Ishikawa (cell line): ENCODE measurements at regions not wholly inside any gene's neighbourhood (a gene's known extent, or its start where the extent isn't known, plus 50 kb on each side); places are given as distances from the start of the nearest gene placed in this dataset.

Experiments used
- CEBPB ChIP-seq: IDR thresholded peaks from 2 replicates; pipeline ENCODE4 v1.6.1; 2012
- CREB1 ChIP-seq: IDR thresholded peaks from 2 replicates; pipeline ENCODE4 v1.6.1; 2012; ENCODE audit warnings: low read depth
- EGR1 ChIP-seq: IDR thresholded peaks from 2 replicates; pipeline ENCODE4 v1.6.1; 2012
- EP300 ChIP-seq: IDR thresholded peaks from 2 replicates; pipeline ENCODE4 v1.6.1; 2012; ENCODE audit warnings: borderline replicate concordance
- RAD21 ChIP-seq: IDR thresholded peaks from 2 replicates; pipeline ENCODE4 v1.6.1; 2012; ENCODE audit warnings: low read depth
- TAF1 ChIP-seq: IDR thresholded peaks from 2 replicates; pipeline ENCODE4 v1.6.1; 2012; ENCODE audit warnings: low read depth, mild to moderate bottlenecking
- TEAD4 ChIP-seq: IDR thresholded peaks from 2 replicates; pipeline ENCODE4 v1.6.1; 2012
- YY1 ChIP-seq: IDR thresholded peaks from 2 replicates; pipeline ENCODE4 v1.6.1; 2012; ENCODE audit warnings: low read depth
- TF ChIP-seq, protein P1 (sequence below): IDR thresholded peaks from 2 replicates; pipeline ENCODE4 v1.6.1; 2012
- TF ChIP-seq, protein P2 (sequence below): IDR thresholded peaks from 2 replicates; pipeline ENCODE4 v1.6.1; 2012; ENCODE audit warnings: low read depth, mild to moderate bottlenecking
- TF ChIP-seq, protein P3 (sequence below): IDR thresholded peaks from 2 replicates; pipeline ENCODE4 v1.6.1; 2012

DNA sequence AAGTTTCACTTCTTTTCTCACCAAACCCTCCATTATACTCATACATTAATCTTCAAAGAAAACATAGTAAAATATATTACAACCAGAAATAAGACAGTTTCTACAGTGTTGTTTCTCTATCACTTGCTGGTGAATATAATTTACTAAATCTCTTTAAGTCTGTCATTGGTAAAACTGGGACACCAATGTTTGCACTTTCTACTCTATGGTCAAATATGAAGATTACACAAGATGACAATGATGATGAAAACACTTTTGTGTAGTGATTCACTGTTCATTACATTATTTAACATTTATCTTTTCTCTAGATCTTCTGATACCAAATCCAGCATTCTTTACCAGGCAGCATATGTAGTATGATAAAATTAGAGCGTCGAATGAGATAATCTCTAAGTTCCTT is 459.1 kb downstream of the DMAC1 start:
- TF ChIP-seq EP300 = no peak
- TF ChIP-seq, protein P1, sequence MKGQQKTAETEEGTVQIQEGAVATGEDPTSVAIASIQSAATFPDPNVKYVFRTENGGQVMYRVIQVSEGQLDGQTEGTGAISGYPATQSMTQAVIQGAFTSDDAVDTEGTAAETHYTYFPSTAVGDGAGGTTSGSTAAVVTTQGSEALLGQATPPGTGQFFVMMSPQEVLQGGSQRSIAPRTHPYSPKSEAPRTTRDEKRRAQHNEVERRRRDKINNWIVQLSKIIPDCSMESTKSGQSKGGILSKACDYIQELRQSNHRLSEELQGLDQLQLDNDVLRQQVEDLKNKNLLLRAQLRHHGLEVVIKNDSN = no peak
- TF ChIP-seq RAD21 = no peak
- no peak for TF ChIP-seq TAF1
- TF ChIP-seq, protein P2, sequence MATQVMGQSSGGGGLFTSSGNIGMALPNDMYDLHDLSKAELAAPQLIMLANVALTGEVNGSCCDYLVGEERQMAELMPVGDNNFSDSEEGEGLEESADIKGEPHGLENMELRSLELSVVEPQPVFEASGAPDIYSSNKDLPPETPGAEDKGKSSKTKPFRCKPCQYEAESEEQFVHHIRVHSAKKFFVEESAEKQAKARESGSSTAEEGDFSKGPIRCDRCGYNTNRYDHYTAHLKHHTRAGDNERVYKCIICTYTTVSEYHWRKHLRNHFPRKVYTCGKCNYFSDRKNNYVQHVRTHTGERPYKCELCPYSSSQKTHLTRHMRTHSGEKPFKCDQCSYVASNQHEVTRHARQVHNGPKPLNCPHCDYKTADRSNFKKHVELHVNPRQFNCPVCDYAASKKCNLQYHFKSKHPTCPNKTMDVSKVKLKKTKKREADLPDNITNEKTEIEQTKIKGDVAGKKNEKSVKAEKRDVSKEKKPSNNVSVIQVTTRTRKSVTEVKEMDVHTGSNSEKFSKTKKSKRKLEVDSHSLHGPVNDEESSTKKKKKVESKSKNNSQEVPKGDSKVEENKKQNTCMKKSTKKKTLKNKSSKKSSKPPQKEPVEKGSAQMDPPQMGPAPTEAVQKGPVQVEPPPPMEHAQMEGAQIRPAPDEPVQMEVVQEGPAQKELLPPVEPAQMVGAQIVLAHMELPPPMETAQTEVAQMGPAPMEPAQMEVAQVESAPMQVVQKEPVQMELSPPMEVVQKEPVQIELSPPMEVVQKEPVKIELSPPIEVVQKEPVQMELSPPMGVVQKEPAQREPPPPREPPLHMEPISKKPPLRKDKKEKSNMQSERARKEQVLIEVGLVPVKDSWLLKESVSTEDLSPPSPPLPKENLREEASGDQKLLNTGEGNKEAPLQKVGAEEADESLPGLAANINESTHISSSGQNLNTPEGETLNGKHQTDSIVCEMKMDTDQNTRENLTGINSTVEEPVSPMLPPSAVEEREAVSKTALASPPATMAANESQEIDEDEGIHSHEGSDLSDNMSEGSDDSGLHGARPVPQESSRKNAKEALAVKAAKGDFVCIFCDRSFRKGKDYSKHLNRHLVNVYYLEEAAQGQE = no peak
- no peak for TF ChIP-seq TEAD4
- no peak for TF ChIP-seq CEBPB
- TF ChIP-seq CREB1 = no peak
- TF ChIP-seq, protein P3, sequence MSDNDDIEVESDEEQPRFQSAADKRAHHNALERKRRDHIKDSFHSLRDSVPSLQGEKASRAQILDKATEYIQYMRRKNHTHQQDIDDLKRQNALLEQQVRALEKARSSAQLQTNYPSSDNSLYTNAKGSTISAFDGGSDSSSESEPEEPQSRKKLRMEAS = no peak
- no peak for TF ChIP-seq EGR1
- no peak for TF ChIP-seq YY1
